Sciatic nerve (tissue), 2 donors: ENCODE measurements at regions not wholly inside any gene's neighbourhood (a gene's known extent, or its start where the extent isn't known, plus 50 kb on each side); places are given as distances from the start of the nearest gene placed in this dataset.

Experiments
- ATAC-seq: fragments of 200-7000 bp; cut with Tn5 transposase; one replicate; pipeline ENCODE4 v1.9.1; 2020; ENCODE audit warnings: mild to moderate bottlenecking, moderate library complexity
- DNase-seq: peaks from one replicate; pipeline ENCODE4 v3.0.0-alpha.2; 2020; ENCODE audit warnings: low spot score
- intact Hi-C: fragments of 100-400 bp; cut with DNase I; formaldehyde crosslinking; loops from one replicate; pipeline ENCODE4 v1.14.2; 2022
- donor health status: DM: no; HTN: no; CAD: no.
- donor health status: DM: no; HTN: no; CAD: no.

DNA sequence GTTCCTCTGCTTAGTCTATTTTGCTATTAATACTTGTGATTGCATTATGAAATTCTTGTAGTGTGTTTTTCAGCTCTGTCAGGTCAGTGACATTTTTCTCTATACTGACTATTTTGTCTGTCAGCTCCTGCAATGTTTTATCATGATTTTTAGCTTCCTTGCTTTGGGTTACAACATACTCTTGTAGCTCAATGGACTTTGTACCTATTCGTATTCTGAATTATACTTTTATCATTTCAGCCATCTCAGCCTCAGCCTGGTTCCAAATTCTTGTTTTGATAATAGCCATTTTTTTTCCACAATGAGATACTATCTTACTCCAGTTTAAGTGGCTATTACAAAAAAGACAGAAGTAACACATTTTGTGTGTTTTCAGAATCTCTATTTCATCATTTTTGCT lies 204.2 kb upstream of the ONECUT1 start:
- intact Hi-C loops, result no loop called here
- ATAC-seq (no peak), DNase-seq (no peak)

GRCh38 chr15:52984507-52984906 lies 194.4 kb upstream of the ONECUT1 start:
- intact Hi-C loops, result no loop called here
- ATAC-seq (no peak), DNase-seq (no peak)

DNA sequence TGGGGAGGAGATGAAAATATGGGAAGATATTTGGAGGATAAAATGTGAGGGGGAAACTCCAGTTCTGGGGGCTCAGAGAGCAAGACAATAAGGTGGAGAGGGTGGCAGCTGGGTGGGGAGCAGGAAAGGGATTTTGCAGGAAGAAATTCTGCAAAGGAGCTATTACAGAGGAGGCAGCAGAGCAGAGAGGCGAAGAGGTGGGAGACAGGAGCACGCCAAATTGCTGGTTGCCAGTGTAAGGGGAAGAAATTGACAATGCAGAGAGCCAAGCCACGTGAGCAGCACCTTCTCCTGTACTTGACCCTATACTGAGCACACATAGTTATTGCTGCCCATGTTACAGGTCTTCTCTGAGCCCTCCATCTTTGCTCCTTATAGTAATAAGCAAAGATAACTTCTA lies 190.3 kb upstream of the ONECUT1 start:
- DNase-seq, result no peak
- ATAC-seq, result no peak
- intact Hi-C loops, result no loop called here

DNA sequence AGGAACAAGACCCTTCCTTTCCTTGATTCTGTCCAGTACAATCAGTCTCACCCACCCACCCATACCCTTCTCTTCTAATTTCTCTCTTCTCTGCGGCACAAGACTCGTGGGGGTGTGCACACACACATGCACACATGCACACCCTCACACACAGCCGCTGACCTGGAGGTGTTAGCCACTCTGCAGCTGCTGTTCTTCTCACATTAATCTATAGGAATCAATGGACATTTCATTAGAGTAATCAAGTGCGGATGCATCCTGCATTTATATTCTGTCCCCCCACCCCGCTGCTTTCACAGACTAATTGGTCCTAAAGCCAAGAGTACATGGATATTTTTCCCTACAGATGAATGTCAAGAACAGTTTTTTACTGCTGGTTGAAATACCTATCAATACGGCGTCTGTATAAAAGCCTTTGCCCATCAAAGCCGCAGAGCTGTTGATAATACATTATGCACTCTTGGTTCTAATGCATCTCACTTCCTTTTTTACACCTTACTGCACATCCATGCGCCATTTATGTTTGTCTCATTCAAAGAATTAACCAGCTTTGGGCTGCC lies 186.5 kb upstream of the ONECUT1 start:
- ATAC-seq (no peak), DNase-seq (no peak)
- intact Hi-C loops, result no loop called here

DNA sequence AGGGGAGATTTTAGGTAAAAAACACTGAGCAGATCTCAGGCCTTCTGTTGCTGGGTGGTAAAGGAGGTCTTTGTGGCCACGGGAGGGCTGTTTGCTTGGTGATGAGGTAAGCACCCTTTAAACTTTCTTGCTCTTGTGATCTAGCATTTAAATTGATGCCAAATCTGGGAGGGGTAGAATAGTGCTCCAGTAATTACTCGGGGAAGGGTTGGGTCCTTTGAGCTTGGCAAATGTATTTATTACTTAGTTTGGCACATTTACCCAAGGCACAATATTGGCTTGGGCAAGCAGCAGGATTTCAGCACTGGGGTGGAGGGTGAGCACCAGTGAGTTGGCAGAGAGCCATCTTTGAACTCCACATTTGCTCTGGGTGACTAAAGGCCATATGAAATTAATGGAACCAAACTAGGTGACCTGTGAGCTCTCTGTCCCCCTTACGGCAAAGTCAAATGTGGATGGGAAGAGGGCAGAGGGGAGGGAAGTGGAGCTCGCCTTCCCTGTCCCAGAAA lies 185.9 kb upstream of the ONECUT1 start:
- DNase-seq (no peak), ATAC-seq (no peak)
- intact Hi-C loops, result no loop called here

GRCh38 chr15:52963865-52964264 lies 173.7 kb upstream of the ONECUT1 start:
- DNase-seq (no peak), ATAC-seq (no peak)
- intact Hi-C loops, result no loop called here

DNA sequence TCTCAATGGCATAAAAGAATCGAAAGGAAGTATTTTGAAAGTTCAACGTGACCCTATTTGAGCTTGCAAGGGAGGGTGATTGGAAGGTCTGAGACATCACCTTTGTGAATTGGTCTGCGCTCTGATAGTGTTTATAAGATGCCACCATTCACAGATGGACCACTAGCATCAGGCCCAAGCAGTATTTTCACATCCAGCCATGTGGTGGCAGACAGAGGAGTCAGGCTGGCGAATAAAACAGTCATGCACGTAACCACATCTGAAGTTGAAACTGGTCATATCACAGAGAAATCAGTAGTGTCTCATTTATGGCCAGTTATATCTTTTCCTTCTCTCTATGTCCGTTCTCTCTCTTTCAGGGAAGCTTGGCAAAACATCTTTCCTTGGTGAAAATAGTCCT lies 170.1 kb upstream of the ONECUT1 start:
- ATAC-seq (no peak), DNase-seq (no peak)
- intact Hi-C loops, result no loop called here

DNA sequence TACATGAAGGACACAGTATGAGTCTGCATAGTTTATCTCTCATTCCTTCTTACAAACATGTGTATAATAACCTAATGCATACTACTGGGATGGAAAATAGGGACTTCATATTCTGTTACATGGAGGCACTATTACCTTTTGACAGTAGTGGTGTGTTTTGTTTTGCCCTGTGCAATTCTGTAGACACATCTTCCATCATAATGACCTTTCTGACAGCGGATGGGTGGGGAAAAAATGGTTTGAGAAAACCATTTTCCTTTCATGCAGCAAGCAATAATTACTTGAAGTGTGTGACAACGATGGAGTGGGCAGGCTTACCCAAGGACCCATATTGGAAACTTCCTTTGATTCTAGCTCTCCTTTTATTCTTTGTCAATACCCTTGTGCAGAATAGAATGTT lies 153.6 kb upstream of the ONECUT1 start:
- DNase-seq, result no peak
- no peak for ATAC-seq
- intact Hi-C loops, result no loop called here

GRCh38 chr15:52936489-52936888 lies 146.4 kb upstream of the ONECUT1 start:
- no peak for DNase-seq
- intact Hi-C loops, result no loop called here
- no peak for ATAC-seq

DNA sequence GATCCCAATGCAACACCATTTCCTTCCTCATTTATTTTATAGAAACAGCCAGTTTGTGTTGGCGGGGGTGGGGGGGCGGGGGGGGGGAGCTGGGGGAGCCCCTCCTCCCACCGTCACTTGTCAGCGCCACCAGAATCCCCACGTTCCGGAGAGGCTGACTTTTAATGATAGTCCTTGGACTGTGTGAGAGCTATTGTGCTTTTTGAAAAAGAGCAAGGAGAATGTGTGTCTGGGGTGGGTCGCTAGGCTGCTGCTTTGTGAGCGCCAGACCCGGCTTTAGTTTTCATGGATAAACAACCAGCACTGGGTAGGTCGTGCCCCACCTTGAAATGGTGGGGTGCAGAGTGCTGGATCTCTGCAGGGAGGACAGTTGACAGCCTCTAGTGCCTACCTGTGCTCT lies 135.0 kb upstream of the ONECUT1 start:
- no peak for DNase-seq
- ATAC-seq, result no peak
- intact Hi-C loops, result no loop called here

GRCh38 chr15:52924630-52925029 lies 134.5 kb upstream of the ONECUT1 start:
- intact Hi-C loops, result no loop called here
- ATAC-seq, result no peak
- DNase-seq, result no peak

DNA sequence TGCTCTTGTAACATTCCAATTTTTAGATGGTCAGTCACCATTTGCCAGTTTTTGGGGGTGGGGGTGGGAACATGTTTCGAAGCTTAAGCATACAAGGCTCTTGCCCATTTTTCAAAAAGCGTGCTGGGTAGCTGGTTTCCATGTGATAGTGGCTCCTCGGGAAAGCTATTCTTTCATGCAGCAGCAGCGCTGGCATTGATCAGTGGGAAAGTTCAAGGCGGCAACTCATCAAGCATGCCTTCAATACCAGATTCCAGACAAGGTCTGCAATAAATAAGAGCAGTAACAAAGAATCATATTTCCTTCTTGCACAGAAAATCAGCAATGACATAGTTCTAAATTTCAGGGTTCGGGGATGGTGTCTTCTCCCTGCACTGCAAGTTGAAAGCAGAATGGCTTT lies 133.5 kb upstream of the ONECUT1 start:
- no peak for ATAC-seq
- intact Hi-C loops, result no loop called here
- no peak for DNase-seq

- no peak for ATAC-seq
- no peak for DNase-seq
- intact Hi-C loops, result no loop called here
These were observed 132.7 kb upstream of the ONECUT1 start for GRCh38 chr15:52922871-52923270.

GRCh38 chr15:52912172-52912571 lies 122.0 kb upstream of the ONECUT1 start:
- no peak for DNase-seq
- intact Hi-C loops, result no loop called here
- no peak for ATAC-seq

DNA sequence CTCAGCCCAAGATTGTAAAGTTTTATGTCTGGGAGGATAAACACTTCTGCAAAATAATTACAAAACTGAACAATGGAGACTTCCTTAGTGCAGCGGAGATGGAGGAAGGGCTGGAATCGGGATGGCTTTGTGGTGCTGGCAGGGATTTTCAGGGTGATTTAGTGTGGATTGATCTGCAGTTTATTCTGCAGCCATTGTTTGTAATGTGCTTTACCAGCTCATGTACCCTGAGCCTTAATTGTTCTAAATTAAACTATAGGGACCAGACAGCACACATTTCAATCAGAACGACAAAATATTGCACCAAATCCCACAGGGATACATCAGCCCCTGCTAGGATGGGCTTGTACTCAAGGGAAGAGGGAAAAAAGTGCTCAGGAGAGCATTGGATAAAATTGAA lies 103.2 kb upstream of the ONECUT1 start:
- no peak for ATAC-seq
- intact Hi-C loops, result no loop called here
- no peak for DNase-seq

GRCh38 chr15:52879904-52880303 lies 89.8 kb upstream of the ONECUT1 start:
- intact Hi-C loops, result no loop called here
- DNase-seq (no peak), ATAC-seq (no peak)

- ATAC-seq (no peak), DNase-seq (no peak)
- intact Hi-C loops, result no loop called here
These were observed 89.0 kb upstream of the ONECUT1 start for GRCh38 chr15:52879145-52879544.

DNA sequence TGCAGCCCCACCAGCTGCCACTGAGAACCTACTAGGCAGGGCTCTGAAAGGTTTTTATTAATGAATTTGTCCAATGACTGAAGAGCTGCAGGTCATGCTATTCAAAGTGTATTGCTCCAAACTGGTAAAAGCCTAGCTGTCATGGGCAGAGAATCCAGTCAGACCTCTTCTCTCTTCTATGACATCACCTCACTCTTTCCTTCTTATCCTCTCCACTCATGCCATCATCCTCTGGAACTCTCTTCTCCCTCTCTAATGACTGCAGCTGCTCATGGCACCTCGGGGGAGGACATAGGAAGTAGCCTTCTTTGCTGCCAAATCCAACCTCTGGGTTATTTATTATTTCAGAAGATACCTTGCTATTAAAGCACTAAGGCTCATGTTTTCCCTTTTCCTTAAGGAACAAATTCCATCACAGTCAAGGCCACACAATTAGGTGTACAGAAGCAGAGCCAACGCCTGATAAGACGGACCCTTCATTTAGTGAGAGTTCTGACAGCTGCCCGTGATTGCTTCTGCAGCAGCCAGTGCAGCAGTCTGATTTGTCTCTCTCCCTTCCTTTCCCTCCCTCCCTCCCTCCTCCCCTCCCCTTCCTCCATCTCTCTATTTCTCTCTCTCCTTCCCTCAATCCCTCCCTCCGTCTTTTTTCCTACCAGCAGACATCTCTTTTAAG lies 87.0 kb upstream of the ONECUT1 start:
- ATAC-seq (no peak), DNase-seq (no peak)
- intact Hi-C loops, result no loop called here

GRCh38 chr15:52872036-52872818 lies 82.1 kb upstream of the ONECUT1 start:
- no peak for DNase-seq
- intact Hi-C loops, result no loop called here
- no peak for ATAC-seq

GRCh38 chr15:52870015-52870414 lies 79.9 kb upstream of the ONECUT1 start:
- intact Hi-C loops, result no loop called here
- DNase-seq, result no peak
- ATAC-seq, result no peak
